Right lung (tissue), 2 donors: ENCODE measurements at regions not wholly inside any gene's neighbourhood (a gene's known extent, or its start where the extent isn't known, plus 50 kb on each side); places are given as distances from the start of the nearest gene placed in this dataset.

Source experiments
- DNase-seq, 2 donors: peaks; one replicate each; pipeline ENCODE4 v3.0.0-alpha.2; 2013

DNA sequence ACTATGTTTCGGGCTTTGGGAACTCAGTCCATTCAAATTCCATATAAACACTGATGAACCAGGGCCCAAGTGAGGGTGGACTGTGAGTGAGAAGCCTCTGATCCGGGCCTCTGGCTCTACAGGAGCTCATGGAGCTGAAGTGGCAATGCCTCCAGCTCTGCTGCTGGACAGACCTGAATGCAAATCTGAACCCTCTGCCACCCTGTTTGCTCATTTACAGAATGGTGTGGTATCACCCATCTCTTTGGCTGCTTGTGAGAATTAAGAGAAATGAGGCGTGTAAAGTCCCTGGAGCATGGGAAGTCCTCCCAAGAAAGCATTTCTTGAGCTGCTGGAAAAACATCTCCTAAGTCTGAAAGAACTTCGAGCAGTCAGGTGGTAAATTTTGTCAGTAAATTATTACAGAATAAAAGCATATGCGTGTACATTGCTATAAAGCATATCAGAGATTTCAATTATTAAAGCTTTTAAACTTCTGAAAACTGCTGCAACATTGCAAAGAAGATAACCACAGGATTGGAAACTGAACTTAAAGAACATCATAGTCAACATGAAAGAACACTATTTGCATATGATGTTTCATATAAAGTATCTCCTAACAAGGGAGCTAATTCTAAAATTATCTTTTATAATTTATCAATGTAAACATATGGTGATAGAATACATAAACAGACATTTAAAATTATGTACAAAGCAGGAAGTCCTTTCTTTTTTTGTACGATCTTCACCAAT, 369.0 kb downstream of the UQCRFS1 start:
- no peak for DNase-seq

DNA sequence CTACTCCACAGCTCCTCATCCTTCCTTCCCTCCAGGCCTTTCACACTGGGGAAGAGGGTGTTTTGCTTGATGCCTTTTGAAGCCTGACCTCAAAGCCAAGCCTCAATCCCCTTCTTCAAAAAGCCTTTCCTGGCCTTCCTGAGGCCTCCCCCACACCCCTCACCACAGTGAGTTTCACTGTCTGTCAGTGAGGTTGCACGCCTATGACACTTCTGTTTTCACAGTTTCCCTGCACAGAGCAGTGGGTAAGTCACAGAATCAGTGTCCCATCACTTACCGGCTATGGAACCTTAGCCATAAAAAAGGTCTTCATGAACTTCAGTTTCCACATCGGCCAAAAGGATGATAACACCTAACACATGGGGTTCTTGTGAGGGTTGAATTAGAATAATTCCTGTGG, 371.4 kb downstream of the UQCRFS1 start:
- no peak for DNase-seq

DNA sequence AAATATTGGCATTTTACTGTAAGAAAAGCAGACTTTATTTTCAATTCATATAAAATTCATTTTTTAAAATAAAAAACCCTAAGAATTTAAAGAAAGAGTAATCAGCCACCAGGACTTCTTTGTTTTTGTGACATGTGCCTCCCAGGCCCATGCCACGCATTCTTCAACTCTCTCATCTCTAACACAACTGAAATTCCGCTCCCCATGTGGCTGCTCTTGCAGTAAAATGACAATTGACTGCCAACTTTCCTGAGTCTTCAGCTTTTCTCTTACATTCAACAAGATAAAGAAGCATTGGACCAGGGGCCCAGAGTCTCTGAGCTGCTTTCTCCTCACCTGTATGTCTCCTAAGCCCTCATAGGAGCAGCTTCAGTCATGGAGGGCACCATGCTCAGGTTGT, 372.1 kb downstream of the UQCRFS1 start:
- no peak for DNase-seq

- DNase-seq: no peak
These were observed 373.5 kb downstream of the UQCRFS1 start for GRCh38 chr19:28839455-28839854.

DNA sequence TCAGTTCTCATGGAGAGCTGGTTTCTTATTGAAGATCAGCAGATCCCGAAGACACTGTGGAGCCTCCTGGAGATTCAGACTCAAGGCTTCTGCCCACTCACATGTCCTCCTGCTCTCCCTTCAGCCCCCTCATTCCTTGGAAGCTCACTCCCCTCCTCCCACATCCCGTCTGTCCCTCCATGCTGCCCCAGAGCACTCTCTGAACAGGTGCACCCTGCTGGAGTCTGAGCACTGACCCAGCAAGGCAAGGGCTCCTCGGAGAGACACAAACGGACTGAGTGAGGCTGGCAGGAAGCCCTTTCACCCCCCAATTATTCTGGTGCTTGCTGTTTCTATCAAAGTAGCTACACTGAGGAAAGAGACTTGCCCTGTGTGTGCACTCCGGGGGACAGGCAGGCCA, 374.0 kb downstream of the UQCRFS1 start:
- DNase-seq: no peak

- DNase-seq: no peak
These were observed 376.5 kb downstream of the UQCRFS1 start for GRCh38 chr19:28836421-28836820.

- no peak for DNase-seq
These were observed 378.0 kb downstream of the UQCRFS1 start for GRCh38 chr19:28834996-28835395.

DNA sequence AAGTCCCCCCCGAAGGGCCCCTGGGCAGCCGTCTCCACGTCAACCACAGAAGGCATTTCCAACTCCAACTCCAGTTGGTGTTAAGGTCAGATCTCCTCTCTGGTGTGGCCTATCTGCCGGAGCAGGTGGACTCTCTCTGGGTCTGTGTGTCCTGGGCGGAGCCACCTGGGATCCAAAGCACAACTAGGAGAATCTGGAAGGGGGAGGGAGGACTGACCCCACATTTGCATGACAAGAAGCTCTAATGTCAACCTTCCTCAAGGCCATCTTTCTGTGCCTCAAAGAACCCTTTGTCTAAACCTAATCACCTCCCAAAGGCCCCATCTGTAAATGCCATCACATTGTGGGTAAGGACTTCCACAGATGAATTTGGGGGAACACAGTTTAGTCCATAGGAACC, 381.5 kb downstream of the UQCRFS1 start:
- no peak for DNase-seq

DNA sequence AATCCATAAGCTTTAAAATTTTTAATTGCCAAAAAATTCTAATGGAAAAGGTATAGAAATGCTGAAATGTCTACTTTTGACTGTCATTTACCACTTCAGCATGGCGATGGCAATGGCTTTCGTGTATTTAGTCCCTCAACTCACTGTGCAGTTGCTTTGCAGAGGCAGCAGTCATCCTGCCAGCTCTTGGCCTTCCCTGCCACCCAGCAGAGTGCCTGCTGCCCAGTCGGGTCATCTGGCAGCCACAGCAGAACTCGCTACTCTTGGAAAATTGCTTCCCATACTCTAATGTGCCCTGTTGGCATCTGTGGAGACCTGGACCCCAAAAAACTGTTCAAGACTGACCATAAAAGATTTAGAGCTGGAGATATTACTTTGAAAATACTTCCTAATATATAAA, 383.2 kb downstream of the UQCRFS1 start:
- DNase-seq: no peak

DNA sequence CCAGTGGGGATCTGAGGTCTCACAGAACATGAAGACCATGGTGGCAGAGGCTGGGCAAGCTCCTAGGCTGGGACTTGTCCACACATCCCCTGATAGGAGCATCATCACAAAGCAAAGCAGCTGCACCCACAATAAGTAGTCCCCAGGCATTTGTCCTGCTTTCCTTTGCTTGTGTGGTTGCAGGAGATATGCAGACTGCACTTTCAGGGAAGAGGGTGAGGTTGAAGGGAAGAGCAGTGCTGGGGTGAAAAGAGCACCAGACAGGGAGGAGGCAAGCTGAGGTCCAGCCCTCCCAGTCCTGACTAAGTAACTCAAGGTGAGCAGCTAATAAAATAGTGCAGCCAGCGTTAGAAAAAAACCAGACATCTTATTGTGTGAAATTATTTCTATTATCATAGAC, 383.6 kb downstream of the UQCRFS1 start:
- no peak for DNase-seq

GRCh38 chr19:28828276-28828870, 384.6 kb downstream of the UQCRFS1 start:
- no peak for DNase-seq

- DNase-seq: no peak
These were observed 385.6 kb downstream of the UQCRFS1 start for GRCh38 chr19:28827382-28827781.

- no peak for DNase-seq
These were observed 389.5 kb downstream of the UQCRFS1 start for GRCh38 chr19:28823338-28823961.

DNA sequence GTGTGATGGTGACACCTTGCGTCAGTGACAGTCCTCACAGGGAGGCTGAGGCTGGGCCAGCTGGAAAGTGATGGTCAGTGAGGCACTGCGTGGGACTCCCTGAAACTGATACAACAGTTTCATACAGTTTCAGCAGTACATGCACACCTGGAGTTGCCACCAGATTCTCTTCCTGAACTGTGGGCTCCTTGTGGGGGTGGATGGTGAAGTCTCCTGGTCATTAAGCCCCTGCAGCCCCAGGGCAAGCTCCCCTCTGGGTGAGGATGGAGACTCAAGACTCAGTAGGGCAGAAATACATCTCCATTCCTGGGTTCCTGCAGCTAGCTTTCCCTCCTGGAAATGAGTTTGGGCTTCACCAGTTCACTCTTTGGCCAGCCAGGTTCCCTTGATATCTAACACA, 392.7 kb downstream of the UQCRFS1 start:
- DNase-seq: no peak

DNA sequence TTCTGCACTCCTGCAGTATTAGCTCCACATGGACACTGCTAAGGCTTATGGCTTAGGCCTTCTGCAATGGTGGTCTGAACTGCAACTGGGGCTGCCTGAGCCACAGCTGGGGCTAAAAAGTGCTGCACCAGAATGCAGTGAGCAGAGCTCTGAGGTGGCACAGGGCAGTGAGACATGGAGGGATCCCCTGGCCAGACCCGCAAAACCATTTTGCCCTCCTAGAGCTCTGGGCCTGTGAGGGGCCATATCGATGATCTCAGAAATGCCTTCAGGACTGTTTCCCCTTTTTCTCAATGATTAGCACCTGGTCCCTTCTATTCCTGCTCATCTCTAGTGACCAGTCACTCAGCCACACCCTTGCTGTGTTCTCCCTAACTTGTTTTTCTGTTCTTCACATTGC, 397.7 kb downstream of the UQCRFS1 start:
- no peak for DNase-seq

DNA sequence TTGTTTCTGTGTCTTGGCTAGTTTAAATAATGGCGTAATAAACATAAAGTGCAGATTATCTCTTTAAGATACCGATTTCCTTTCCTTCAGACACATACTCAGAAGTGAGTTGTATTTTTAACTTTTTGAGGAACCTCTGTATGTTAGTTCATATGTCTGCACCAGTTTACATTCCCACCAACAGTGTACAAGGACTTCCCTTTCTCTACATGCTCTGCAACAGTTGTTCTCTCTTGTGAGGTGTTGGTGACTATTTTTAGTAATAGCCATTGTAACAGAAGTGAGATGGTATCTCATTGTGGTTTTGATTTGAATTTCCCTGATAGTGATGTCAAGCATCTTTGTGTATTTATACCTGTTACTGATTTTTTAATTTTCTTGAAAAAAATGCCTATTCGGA, 418.6 kb downstream of the UQCRFS1 start:
- no peak for DNase-seq

DNA sequence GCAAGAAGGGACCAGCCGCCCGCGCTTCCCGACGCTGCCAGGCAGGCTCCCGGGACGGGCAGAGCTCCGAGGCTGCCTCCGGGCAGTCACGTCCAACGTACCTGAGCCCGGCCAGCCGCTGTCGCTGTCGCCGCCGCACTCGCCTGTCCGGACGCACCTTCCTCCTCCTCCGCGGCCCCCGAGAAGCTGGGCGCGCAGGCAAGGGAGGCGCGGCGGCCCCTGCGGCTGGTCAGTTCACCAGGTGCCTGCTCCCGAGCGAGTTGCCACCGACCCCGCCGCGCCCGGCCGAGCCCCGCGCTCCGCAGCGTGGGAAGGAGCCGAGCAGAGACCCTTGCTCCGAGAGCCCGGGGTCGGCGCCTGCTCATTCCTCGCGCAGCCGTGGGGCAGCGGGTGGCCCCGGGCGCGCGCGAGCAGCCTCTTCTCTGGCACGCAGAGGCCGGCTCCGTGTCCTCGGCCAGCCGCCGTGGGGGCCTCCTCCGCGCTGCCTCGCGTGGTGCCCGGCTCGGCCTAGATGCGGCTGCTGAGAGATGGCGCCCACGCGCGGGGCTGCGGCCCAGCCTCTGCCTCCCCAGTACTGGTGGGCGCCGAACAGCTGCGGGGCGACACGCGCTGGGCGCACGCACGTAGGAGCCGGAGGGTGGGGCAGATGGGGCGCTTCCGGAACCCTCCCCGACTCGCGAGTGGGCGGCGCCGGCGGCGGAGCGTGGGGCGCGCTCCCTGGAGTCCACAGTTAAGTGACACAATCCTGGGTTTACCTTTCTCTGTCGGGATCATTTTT, 419.4 kb downstream of the UQCRFS1 start:
- DNase-seq: no peak

- no peak for DNase-seq
These were observed 427.0 kb downstream of the UQCRFS1 start for GRCh38 chr19:28785971-28786370.

GRCh38 chr19:28764066-28764465, 448.9 kb downstream of the UQCRFS1 start:
- DNase-seq: no peak

GRCh38 chr19:28746478-28746877, 466.5 kb downstream of the UQCRFS1 start:
- no peak for DNase-seq

- DNase-seq: no peak
These were observed 468.0 kb downstream of the UQCRFS1 start for GRCh38 chr19:28744943-28745342.

DNA sequence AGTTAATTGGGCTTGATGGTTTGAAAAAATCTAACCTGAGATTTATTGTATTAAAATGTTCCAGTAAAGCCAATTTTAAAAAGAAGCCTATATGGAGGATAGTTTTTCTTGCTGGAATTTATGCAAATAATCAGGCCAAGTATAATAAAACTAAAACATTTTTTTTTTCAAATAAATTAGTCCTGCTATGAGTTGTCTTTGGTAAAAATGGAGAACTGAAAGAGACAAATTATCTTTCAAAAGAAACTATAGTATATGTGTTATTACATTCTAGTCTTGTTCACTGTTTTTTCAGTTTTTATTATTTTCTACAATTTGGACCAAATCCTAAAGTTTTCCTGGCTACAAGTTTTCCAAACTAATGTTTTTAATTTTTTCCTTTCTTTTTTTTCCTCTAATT, 468.9 kb downstream of the UQCRFS1 start:
- DNase-seq: no peak
